ENCODE measurements at regions not wholly inside any gene's neighbourhood (a gene's known extent, or its start where the extent isn't known, plus 50 kb on each side); places are given as distances from the start of the nearest gene placed in this dataset.
"Not testable (repeated sequence)": the region's sequence is repeated elsewhere in the genome, so short reads cannot be mapped to it uniquely, and the experiment has no call there.

GRCh38 chr3:101946906-101947305, 97.6 kb downstream of the NFKBIZ start:
- ATAC-seq: no peak

GRCh38 chr3:101950510-101950909, 101.2 kb downstream of the NFKBIZ start:
- DNase-seq (ENCODE audit: low spot score): no peak
- ATAC-seq: no peak

More at GRCh38 chr3:101946906-101947305, 97.6 kb downstream of the NFKBIZ start:
- DNase-seq (ENCODE audit: low spot score): no peak

GRCh38 chr3:101950985-101951733, 101.8 kb downstream of the NFKBIZ start:
- ATAC-seq (no peak), DNase-seq (ENCODE audit: low spot score) (no peak)

- DNase-seq (ENCODE audit: low spot score) (no peak), ATAC-seq (no peak)
These were observed 105.0 kb downstream of the NFKBIZ start for GRCh38 chr3:101954361-101954760.

- DNase-seq (ENCODE audit: low spot score) (no peak), ATAC-seq (no peak)
These were observed 105.6 kb downstream of the NFKBIZ start for GRCh38 chr3:101954936-101955335.

GRCh38 chr3:101962055-101962454, 112.7 kb downstream of the NFKBIZ start:
- ATAC-seq: no peak
- DNase-seq (ENCODE audit: low spot score): no peak

- DNase-seq (ENCODE audit: low spot score) (no peak), ATAC-seq (no peak)
These were observed 114.6 kb downstream of the NFKBIZ start for GRCh38 chr3:101963902-101964362.

GRCh38 chr3:101964861-101965260, 115.5 kb downstream of the NFKBIZ start:
- ATAC-seq (no peak), DNase-seq (ENCODE audit: low spot score) (no peak)

GRCh38 chr3:101966226-101966625, 116.9 kb downstream of the NFKBIZ start:
- ATAC-seq (no peak), DNase-seq (ENCODE audit: low spot score) (no peak)

GRCh38 chr3:101970212-101970611, 120.9 kb downstream of the NFKBIZ start:
- no peak for DNase-seq (ENCODE audit: low spot score)
- ATAC-seq: no peak

GRCh38 chr3:101970905-101971304, 121.6 kb downstream of the NFKBIZ start:
- ATAC-seq (no peak), DNase-seq (ENCODE audit: low spot score) (no peak)

GRCh38 chr3:101972430-101973162, 123.3 kb downstream of the NFKBIZ start:
- DNase-seq (ENCODE audit: low spot score) (no peak), ATAC-seq (no peak)

- ATAC-seq (no peak), DNase-seq (ENCODE audit: low spot score) (no peak)
These were observed 123.8 kb downstream of the NFKBIZ start for GRCh38 chr3:101973163-101973505.

- DNase-seq (ENCODE audit: low spot score): not testable (repeated sequence)
These were observed 126.1 kb downstream of the NFKBIZ start for GRCh38 chr3:101975415-101975814.

GRCh38 chr3:101976473-101976872, 127.2 kb downstream of the NFKBIZ start:
- peak; percentile 61 for ATAC-seq
- no peak for DNase-seq (ENCODE audit: low spot score)

More at GRCh38 chr3:101975415-101975814, 126.1 kb downstream of the NFKBIZ start:
- not testable (repeated sequence) for ATAC-seq

- DNase-seq (ENCODE audit: low spot score): no peak
- ATAC-seq: peak; percentile 33
These were observed 129.0 kb downstream of the NFKBIZ start for GRCh38 chr3:101978348-101978747.

GRCh38 chr3:101979033-101979432, 129.7 kb downstream of the NFKBIZ start:
- ATAC-seq: no peak
- no peak for DNase-seq (ENCODE audit: low spot score)

- no peak for ATAC-seq
- no peak for DNase-seq (ENCODE audit: low spot score)
These were observed 135.0 kb downstream of the NFKBIZ start for GRCh38 chr3:101984356-101984755.

GRCh38 chr3:101988596-101988995, 139.3 kb downstream of the NFKBIZ start:
- ATAC-seq (no peak), DNase-seq (ENCODE audit: low spot score) (no peak)

GRCh38 chr3:101989578-101990200, 140.4 kb downstream of the NFKBIZ start:
- no peak for ATAC-seq
- no peak for DNase-seq (ENCODE audit: low spot score)

GRCh38 chr3:101992863-101993262, 143.5 kb downstream of the NFKBIZ start:
- DNase-seq (ENCODE audit: low spot score) (no peak), ATAC-seq (no peak)

GRCh38 chr3:101994386-101994785, 145.1 kb downstream of the NFKBIZ start:
- DNase-seq (ENCODE audit: low spot score) (no peak), ATAC-seq (no peak)
